HG03066 (cell line): ENCODE measurements at regions not wholly inside any gene's neighbourhood (a gene's known extent, or its start where the extent isn't known, plus 50 kb on each side); places are given as distances from the start of the nearest gene placed in this dataset.

Experiments
- ATAC-seq: cut with Tn5 transposase; IDR thresholded peaks from one replicate; pipeline ENCODE4 v1.9.1; 2021; ENCODE audit warnings: low read depth; ENCODE audit not compliant: unreplicated experiment

- no peak for ATAC-seq
Observed at GRCh38 chr13:34751492-34751891, 190.6 kb upstream of the NBEA start.

DNA sequence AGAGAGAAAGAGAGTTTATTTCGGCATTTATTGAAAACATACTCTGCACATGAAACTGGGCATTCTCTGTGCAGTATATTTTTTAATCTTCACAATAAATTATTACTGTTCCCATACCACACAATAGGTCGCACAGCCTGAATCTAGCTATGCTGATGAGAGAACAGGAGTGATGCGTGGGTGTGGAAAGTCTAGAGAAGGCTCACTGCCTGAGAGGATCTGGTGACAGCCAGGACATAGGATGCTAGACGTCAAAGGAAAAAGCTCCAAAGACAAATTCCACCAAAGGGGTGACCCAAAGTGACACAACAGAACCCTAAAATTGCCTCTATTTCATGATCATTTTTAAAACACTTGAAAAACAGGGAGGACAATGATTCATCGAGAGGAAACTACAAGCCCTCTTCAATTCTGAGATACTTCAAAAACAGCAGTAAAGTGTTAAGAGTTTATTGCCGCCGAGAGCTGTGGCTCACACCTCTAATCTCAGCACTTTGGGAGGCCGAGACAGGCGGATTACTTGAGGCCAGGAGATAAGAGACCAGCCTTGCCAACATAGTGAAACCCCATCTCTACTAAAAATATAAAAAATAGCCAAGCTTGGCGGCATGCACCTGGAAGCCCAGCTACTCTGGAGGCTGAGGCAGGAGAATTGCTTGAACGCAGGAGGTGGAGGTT, 189.6 kb upstream of the NBEA start:
- ATAC-seq, result no peak

DNA sequence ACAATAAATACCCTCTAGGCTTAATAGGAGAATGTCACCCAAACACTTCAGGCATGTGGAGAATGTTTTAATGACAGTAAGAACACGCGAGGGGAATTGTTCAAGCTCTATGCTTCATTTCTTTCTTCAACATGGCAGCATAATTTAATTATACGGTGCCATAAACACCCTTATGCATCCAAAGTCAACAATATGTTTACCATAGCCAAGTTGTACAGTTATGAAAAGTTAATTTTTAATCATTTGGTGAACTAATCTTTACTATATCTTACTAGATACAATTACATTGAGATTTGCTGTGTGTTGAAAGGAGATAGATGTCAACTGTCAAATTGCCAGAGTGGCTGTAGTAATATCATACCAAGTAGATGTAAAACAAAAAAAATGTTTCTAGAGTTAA, 185.9 kb upstream of the NBEA start:
- ATAC-seq, result no peak

- ATAC-seq, result no peak
Observed at GRCh38 chr13:34756572-34756971, 185.5 kb upstream of the NBEA start.

DNA sequence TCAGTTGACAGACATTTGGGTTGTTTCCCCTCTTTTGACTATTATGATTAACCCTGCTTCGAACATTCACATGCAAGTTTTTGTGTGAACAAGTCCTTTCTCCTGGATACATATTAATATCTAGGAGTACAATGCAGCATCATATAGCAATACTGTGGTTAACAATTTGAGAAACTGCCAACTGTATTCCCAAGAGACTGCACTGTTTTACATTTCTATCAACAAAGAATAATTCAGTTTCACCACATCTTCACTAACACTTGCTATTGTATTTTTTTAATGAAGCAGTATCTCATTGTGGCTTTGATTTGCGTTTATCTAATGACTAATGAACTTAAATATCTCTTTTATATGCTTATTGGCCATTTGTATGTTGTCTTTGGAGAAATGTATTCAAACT, 184.6 kb upstream of the NBEA start:
- no peak for ATAC-seq

- no peak for ATAC-seq
Observed at GRCh38 chr13:34758628-34759027, 183.4 kb upstream of the NBEA start.

DNA sequence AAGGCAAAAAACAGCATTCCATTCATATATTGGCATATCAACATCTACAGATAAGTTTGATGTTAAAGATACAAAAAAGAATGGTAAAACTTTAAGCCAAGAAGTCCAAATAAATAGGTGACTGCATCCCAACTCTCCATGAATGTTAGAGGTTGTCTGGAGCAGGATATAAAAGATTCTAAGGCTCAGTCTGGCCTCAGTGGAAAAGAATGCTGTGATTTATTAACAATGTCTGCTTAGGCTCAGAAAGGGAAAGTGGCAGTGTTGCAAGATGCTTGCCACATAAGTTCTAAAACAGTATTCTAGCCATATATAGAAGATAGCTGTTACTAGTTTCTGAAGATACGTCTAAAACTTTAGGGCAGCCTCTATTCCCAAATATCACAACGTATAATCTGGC, 179.8 kb upstream of the NBEA start:
- ATAC-seq, result no peak

DNA sequence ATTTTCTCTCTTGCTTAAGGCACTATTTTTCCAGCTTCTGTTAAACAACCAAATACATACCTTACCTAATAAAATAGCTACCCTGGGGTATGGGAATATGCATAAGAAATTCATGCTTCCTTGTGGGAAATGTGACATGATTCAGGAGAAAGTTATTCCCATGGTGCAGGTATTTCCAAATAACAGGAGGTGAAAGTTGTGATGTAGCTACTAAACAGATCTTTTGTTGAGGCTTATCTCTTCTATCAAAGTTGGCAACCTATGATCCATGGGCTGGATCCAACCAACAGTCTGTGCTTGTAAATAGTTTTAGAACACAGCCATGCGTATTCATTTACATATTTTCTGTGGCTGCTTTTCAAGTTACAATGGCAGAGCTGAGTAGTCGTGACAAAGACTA, 177.8 kb upstream of the NBEA start:
- ATAC-seq, result no peak

GRCh38 chr13:34765446-34766180, 176.5 kb upstream of the NBEA start:
- ATAC-seq, result no peak

DNA sequence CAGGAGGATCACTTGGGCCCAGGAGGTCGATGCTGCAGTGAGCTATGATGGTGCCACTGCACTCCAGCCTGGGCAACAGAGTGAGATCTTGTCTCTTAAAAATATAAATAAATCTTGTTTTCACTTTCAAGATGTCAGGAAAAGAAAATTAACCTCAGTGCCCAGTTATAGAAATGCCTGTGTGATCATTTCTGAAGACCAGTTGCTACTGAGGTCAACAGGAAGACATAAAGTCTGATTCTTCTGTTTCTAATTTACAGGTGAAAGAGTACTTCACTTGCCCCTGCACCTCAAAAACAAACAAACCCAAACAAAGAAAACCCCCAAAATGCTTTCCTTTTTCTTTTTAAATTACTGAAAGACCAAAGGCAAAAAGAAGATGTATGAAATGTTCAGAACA, 174.3 kb upstream of the NBEA start:
- no peak for ATAC-seq

DNA sequence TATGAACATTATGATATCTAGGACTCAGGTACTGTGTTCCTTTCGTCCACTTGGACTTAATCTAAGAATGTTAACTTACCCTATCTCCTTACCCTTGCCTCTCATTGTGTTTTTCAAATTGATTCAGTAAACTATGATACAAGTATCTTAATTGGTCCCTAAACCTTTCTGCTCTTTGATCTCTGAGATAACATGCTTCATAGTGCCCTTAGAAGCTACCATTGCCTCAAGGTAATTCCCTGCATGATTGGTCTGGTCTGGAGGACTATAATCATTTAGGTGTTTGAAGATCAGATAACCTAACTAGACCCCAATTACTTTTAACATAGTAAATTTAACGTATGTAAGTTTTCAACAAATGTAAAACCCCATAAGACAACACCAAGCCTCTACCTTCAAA, 169.9 kb upstream of the NBEA start:
- no peak for ATAC-seq

DNA sequence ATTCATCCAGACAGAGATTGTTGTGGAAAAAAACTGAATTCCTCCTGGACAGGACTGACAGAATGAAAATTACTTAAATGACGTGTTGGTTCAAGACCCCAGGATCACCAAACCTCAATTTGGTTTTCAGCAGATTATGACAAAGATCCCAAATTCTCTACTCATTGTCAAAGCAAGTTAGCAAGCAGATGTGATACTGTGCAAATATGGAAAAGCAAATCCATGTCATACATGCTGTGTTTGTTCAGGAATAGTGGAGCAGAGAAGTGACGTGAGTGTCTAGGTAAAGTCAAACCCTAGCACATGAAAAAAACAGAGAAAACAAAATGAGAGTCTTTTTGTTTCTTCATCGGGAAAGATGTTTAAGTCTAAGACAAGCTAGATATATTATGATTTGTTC, 169.2 kb upstream of the NBEA start:
- no peak for ATAC-seq

DNA sequence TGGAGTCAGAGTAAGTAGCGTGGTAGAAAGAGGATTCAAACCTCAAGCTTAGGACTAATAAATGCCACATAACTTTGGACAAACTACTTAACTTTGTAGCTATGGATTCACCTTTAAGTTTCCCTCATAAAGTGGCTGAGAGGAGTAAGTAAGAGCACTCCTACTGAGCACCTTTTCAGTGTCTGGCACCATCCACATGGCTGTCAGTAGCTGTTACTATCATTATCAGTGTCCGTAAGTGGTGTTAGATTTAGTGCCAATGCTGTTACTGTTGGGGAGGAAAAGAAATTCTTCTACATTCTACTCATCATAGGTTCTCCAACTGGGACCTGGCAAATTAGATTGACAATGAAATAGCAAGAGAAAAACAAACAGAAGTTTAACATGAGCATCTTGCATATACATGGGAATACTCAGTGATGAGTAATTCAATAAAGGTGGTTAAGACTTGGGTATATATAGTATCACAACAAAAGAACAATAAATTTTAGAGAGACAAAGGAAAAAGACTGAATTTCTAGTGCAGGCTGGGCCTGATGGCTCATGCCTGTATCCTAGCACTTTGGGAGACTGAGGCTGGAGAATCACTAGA, 165.6 kb upstream of the NBEA start:
- ATAC-seq, result no peak

DNA sequence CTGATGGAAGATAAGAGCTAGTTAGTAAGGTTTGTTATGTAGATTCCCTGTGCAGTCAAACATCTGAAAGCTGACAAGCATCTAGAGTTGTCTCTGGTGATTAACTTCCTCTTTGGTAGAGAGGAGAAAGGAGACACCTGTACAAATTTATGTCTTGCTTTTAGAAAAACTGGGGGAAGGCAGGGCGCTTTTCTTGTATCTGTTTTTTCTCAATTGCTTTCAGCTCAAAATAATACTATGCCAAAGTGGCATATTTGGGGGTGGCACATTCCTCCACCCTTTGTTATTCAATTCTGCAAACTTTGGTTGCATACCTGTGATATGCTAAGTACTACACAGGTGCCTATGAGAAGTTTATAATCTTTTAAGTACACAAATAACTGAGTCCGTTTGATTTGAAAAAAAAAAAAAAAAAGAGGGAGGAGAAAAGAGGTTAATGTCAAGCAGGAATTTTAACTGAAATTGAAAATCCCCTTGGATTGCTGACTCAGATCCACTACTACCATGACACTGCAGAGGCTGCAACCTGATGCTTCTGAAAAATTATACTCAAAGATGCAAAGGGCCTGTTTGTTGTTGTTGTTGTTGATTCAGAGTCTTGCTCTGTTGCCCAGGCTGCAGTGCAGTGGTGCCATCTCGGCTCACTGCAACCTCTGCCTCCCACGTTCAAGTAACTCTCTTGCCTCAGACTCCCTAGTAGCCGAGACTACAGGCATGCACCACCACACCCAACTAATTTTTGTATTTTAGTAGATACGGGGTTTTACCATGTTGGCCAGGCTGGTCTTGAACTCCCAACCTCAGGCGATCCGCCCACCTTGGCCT, 164.8 kb upstream of the NBEA start:
- ATAC-seq, result no peak

- ATAC-seq, result no peak
Observed at GRCh38 chr13:34777914-34778303, 164.2 kb upstream of the NBEA start.

- ATAC-seq, result no peak
Observed at GRCh38 chr13:34779171-34779570, 162.9 kb upstream of the NBEA start.

GRCh38 chr13:34793301-34793700, 148.8 kb upstream of the NBEA start:
- no peak for ATAC-seq

DNA sequence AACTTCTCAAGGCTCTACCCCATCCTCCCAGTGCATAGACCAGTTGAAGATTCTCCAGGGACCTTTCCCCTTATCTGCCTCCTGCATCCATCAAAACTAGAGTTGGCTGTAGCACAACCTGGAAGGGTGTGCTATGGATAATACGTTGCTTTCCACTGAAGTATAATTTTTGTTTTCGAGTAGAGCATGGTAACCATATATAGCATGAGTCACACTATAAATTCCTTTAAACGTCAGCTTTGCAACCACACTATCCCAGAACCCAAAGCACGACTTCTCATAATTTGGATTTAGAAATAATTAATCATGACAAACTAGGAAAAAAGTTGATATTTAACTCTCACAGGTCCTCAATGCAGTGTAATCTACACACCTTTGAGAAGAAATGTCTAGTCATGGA, 138.3 kb upstream of the NBEA start:
- no peak for ATAC-seq

GRCh38 chr13:34805347-34805746, 136.7 kb upstream of the NBEA start:
- no peak for ATAC-seq

GRCh38 chr13:34808649-34809048, 133.4 kb upstream of the NBEA start:
- no peak for ATAC-seq

DNA sequence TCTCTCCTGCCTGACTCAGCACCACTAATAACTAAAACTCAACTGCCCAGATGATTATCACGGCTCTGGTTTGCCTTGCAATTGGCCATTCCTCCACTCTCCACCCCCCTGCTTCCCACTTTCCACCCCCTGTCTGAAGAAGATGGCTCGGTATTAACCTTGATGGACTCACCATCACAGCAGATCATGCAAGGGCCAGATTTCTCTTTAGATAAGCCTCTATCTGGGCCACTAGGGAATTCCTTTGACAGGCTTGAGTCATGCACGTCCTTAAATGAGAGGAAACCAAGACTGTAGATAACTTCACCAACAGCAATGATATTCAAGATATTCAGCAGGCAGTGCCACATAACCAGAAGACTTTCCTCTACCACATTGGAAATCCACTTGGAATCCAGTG, 131.1 kb upstream of the NBEA start:
- ATAC-seq, result no peak
